ENCODE measurements at regions not wholly inside any gene's neighbourhood (a gene's known extent, or its start where the extent isn't known, plus 50 kb on each side); places are given as distances from the start of the nearest gene placed in this dataset.
A peak's percentile ranks its signal among the peaks of the same experiment; 100 is the strongest.

- no peak for TF ChIP-seq EP300 (IDR thresholded peaks at IDR 0.05)
- peak; percentile 23 for TF ChIP-seq POLR2AphosphoS5 (IDR thresholded peaks at IDR 0.05)
Observed at GRCh38 chr20:16125816-16126215, 447.4 kb downstream of the KIF16B start.

Data from gastroesophageal sphincter (tissue), 2 donors.